ENCODE measurements at regions not wholly inside any gene's neighbourhood (a gene's known extent, or its start where the extent isn't known, plus 50 kb on each side); places are given as distances from the start of the nearest gene placed in this dataset.

GRCh38 chr12:87234898-87235297 is 794.3 kb downstream of the C12orf50 start:
- no peak for TF ChIP-seq CTCF (conservative IDR thresholded peaks at IDR 0.05)
- no peak overlapping the region for H3K27ac ChIP-seq

GRCh38 chr12:87233671-87234070 is 795.5 kb downstream of the C12orf50 start:
- no peak for TF ChIP-seq CTCF (conservative IDR thresholded peaks at IDR 0.05)
- no peak overlapping the region for H3K27ac ChIP-seq

GRCh38 chr12:87231818-87232217 is 797.4 kb downstream of the C12orf50 start:
- no peak overlapping the region for H3K27ac ChIP-seq
- no peak for TF ChIP-seq CTCF (conservative IDR thresholded peaks at IDR 0.05)

GRCh38 chr12:87230441-87230840 is 798.8 kb downstream of the C12orf50 start:
- no peak overlapping the region for H3K27ac ChIP-seq
- TF ChIP-seq CTCF (conservative IDR thresholded peaks at IDR 0.05) = no peak

GRCh38 chr12:87227162-87227561 is 802.0 kb downstream of the C12orf50 start:
- no peak for TF ChIP-seq CTCF (conservative IDR thresholded peaks at IDR 0.05)
- H3K27ac ChIP-seq = no peak overlapping the region

- H3K27ac ChIP-seq = no peak overlapping the region
- no peak for TF ChIP-seq CTCF (conservative IDR thresholded peaks at IDR 0.05)
Measured at GRCh38 chr12:87217491-87217890, 811.7 kb downstream of the C12orf50 start.

GRCh38 chr12:87216436-87216835 is 812.8 kb downstream of the C12orf50 start:
- no peak for TF ChIP-seq CTCF (conservative IDR thresholded peaks at IDR 0.05)
- H3K27ac ChIP-seq = no peak overlapping the region

- TF ChIP-seq CTCF (conservative IDR thresholded peaks at IDR 0.05) = no peak
Measured at GRCh38 chr12:87202189-87202588, 827.0 kb downstream of the C12orf50 start.

More at GRCh38 chr12:87202189-87202588, 827.0 kb downstream of the C12orf50 start:
- no peak overlapping the region for H3K27ac ChIP-seq
